ENCODE measurements at regions not wholly inside any gene's neighbourhood (a gene's known extent, or its start where the extent isn't known, plus 50 kb on each side); places are given as distances from the start of the nearest gene placed in this dataset.

DNA sequence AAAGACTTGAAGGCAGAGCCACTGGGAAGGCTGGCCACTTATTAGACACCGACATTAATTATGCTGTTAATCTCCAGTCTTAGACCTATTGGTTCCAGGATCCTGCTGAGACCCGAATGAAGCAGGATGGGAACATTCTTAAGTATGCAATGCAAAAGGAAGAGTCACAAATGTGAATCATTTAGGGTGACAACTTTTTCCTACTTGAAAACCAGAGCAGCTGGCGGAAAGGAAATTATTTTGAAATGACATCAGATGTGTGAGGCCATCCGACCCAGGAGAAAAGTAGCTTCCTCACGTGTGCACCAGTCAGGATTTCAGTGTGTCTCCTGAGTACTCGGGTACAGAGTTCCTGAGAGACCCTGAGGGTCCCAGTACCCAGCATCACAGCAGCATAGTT is 222.9 kb upstream of the NCKAP5 start:
- TF ChIP-seq, protein P1, sequence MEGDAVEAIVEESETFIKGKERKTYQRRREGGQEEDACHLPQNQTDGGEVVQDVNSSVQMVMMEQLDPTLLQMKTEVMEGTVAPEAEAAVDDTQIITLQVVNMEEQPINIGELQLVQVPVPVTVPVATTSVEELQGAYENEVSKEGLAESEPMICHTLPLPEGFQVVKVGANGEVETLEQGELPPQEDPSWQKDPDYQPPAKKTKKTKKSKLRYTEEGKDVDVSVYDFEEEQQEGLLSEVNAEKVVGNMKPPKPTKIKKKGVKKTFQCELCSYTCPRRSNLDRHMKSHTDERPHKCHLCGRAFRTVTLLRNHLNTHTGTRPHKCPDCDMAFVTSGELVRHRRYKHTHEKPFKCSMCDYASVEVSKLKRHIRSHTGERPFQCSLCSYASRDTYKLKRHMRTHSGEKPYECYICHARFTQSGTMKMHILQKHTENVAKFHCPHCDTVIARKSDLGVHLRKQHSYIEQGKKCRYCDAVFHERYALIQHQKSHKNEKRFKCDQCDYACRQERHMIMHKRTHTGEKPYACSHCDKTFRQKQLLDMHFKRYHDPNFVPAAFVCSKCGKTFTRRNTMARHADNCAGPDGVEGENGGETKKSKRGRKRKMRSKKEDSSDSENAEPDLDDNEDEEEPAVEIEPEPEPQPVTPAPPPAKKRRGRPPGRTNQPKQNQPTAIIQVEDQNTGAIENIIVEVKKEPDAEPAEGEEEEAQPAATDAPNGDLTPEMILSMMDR (conservative IDR thresholded peaks at IDR 0.05; ENCODE audit: low read length), result no peak
- no peak for TF ChIP-seq EZH2phosphoT487 (IDR thresholded peaks at IDR 0.05; ENCODE audit: borderline replicate concordance)

Data from Loucy (cell line).